SH-SY5Y (cell line): ENCODE measurements at regions not wholly inside any gene's neighbourhood (a gene's known extent, or its start where the extent isn't known, plus 50 kb on each side); places are given as distances from the start of the nearest gene placed in this dataset.

ENCODE experiments used
- GATA2 ChIP-seq: IDR thresholded peaks from 2 replicates; pipeline ENCODE4 v1.6.1; 2011; ENCODE audit warnings: mild to moderate bottlenecking, low read depth, low read length
- GATA3 ChIP-seq: IDR thresholded peaks from 2 replicates; pipeline ENCODE4 v1.6.1; 2011; ENCODE audit warnings: low read depth, mild to moderate bottlenecking, low read length, moderate library complexity

GRCh38 chr4:3368841-3369760 lies 72.7 kb upstream of the HGFAC start:
- TF ChIP-seq GATA3 (no peak), GATA2 (no peak)

- TF ChIP-seq GATA2 (peak; percentile 47; the same call in 1 of the 2 replicates), GATA3 (no peak)
Observed at GRCh38 chr4:3369781-3370674, 71.7 kb upstream of the HGFAC start.

GRCh38 chr4:3371033-3372001 lies 70.5 kb upstream of the HGFAC start:
- TF ChIP-seq GATA2: no peak
- no peak for TF ChIP-seq GATA3

GRCh38 chr4:3372264-3372932 lies 69.4 kb upstream of the HGFAC start:
- no peak for TF ChIP-seq GATA2
- no peak for TF ChIP-seq GATA3

- TF ChIP-seq GATA2 (no peak), GATA3 (no peak)
Observed at GRCh38 chr4:3372933-3373465, 68.8 kb upstream of the HGFAC start.

- TF ChIP-seq GATA2: no peak
- TF ChIP-seq GATA3: no peak
Observed at GRCh38 chr4:3373468-3373867, 68.3 kb upstream of the HGFAC start.

- TF ChIP-seq GATA2: no peak
- TF ChIP-seq GATA3: no peak
Observed at GRCh38 chr4:3374011-3374645, 67.6 kb upstream of the HGFAC start.

GRCh38 chr4:3374667-3375066 lies 67.1 kb upstream of the HGFAC start:
- TF ChIP-seq GATA2 (no peak), GATA3 (no peak)

GRCh38 chr4:3375688-3376087 lies 66.1 kb upstream of the HGFAC start:
- no peak for TF ChIP-seq GATA3

- TF ChIP-seq GATA3: no peak
- TF ChIP-seq GATA2: no peak
Observed at GRCh38 chr4:3376266-3376665, 65.5 kb upstream of the HGFAC start.

- TF ChIP-seq GATA3 (no peak), GATA2 (no peak)
Observed at GRCh38 chr4:3377557-3377956, 64.2 kb upstream of the HGFAC start.

GRCh38 chr4:3382251-3382650 lies 59.5 kb upstream of the HGFAC start:
- no peak for TF ChIP-seq GATA2
- no peak for TF ChIP-seq GATA3
